GM23338 (cell line): ENCODE measurements at regions not wholly inside any gene's neighbourhood (a gene's known extent, or its start where the extent isn't known, plus 50 kb on each side); places are given as distances from the start of the nearest gene placed in this dataset.

Source experiments
- ATAC-seq: fragments of 200-7000 bp; cut with Tn5 transposase; 3 replicates; pipeline ENCODE4 v1.9.1; 2020
- DNase-seq: peaks from one replicate; pipeline ENCODE4 v3.0.0-alpha.2; 2015; ENCODE audit warnings: low spot score
- H2AFZ ChIP-seq: fragments of 200-600 bp; sonication (generic); 2 replicates; pipeline ENCODE4 v1.8.0; 2016; ENCODE audit warnings: antibody characterized with exemption, mild to moderate bottlenecking, moderate library complexity
- H3F3A ChIP-seq: fragments of 200-600 bp; sonication (generic); replicated peaks from 2 replicates; pipeline ENCODE4 v1.8.0; 2017; ENCODE audit warnings: antibody characterized with exemption, mixed run types, low read depth
- H3K27ac ChIP-seq: fragments of 200-600 bp; sonication (generic); 2 replicates; pipeline ENCODE4 v1.6.1; 2016; ENCODE audit warnings: low read depth
- H3K27me3 ChIP-seq: fragments of 200-600 bp; sonication (generic); 2 replicates; pipeline ENCODE4 v1.8.0; 2016; ENCODE audit warnings: mild to moderate bottlenecking, mixed run types, moderate library complexity; ENCODE audit not compliant: insufficient read depth
- H3K36me3 ChIP-seq: fragments of 200-600 bp; sonication (generic); 2 replicates; pipeline ENCODE4 v1.8.0; 2016; ENCODE audit warnings: mild to moderate bottlenecking; ENCODE audit not compliant: insufficient read depth
- H3K4me1 ChIP-seq: fragments of 200-600 bp; sonication (generic); 2 replicates; pipeline ENCODE4 v1.8.0; 2016; ENCODE audit warnings: mild to moderate bottlenecking, moderate library complexity; ENCODE audit not compliant: insufficient read depth
- H3K4me2 ChIP-seq: fragments of 200-600 bp; sonication (generic); 2 replicates; pipeline ENCODE4 v1.7.1; 2017; ENCODE audit warnings: mixed run types
- H3K4me3 ChIP-seq: fragments of 200-600 bp; sonication (generic); 2 replicates; pipeline ENCODE4 v1.6.1; 2016; ENCODE audit warnings: mixed run types
- H3K79me2 ChIP-seq: fragments of 200-600 bp; sonication (generic); replicated peaks from 2 replicates; pipeline ENCODE4 v1.8.0; 2017; ENCODE audit warnings: mild to moderate bottlenecking; ENCODE audit not compliant: insufficient read depth
- H3K9me2 ChIP-seq: fragments of 200-600 bp; sonication (generic); 2 replicates; pipeline ENCODE4 v1.8.0; 2017; ENCODE audit not compliant: insufficient read depth
- H4K20me1 ChIP-seq: fragments of 200-600 bp; sonication (generic); replicated peaks from 2 replicates; pipeline ENCODE4 v1.8.0; 2017; ENCODE audit warnings: mild to moderate bottlenecking; ENCODE audit not compliant: insufficient read depth
- H3K27ac Mint-ChIP-seq: 2 replicates; pipeline ENCODE4 v1.8.0; 2020; ENCODE audit warnings: inconsistent platforms, mild to moderate bottlenecking, moderate library complexity, mixed read lengths
- H3K27me3 Mint-ChIP-seq: 3 replicates; pipeline ENCODE4 v1.8.0; 2022; ENCODE audit warnings: low read depth, mild to moderate bottlenecking, moderate library complexity, mixed read lengths, inconsistent platforms; ENCODE audit not compliant: insufficient read depth, poor library complexity
- H3K36me3 Mint-ChIP-seq: 3 replicates; pipeline ENCODE4 v1.8.0; 2021; ENCODE audit warnings: low read depth, mild to moderate bottlenecking, inconsistent platforms, moderate library complexity, mixed read lengths
- H3K4me1 Mint-ChIP-seq: 3 replicates; pipeline ENCODE4 v1.8.0; 2020; ENCODE audit warnings: mild to moderate bottlenecking, inconsistent platforms, mixed read lengths
- H3K4me3 Mint-ChIP-seq: 3 replicates; pipeline ENCODE4 v1.8.0; 2021; ENCODE audit warnings: moderate library complexity, mild to moderate bottlenecking, inconsistent platforms, mixed read lengths
- H3K9me3 Mint-ChIP-seq: 3 replicates; pipeline ENCODE4 v1.8.0; 2020; ENCODE audit warnings: moderate library complexity, mild to moderate bottlenecking, inconsistent platforms, mixed read lengths
- CREB1 ChIP-seq: fragments of 250-450 bp; sonication (Bioruptor Pico); IDR thresholded peaks from 2 replicates; pipeline ENCODE4 v1.5.0; 2020; ENCODE audit warnings: low read depth, mild to moderate bottlenecking, moderate library complexity
- CTCF ChIP-seq, 2 experiments: fragments of 200-600 bp in 1 of 2; sonication (generic) in 1 of 2; conservative IDR thresholded peaks; 2 replicates each; pipeline versions ENCODE4 v1.5.1 to v1.6.1; 2016 to 2017; ENCODE audit warnings: antibody characterized with exemption in 2 of 2, low read depth in 2 of 2, mild to moderate bottlenecking in 2 of 2, moderate library complexity in 1 of 2
- ETS1 ChIP-seq: IDR thresholded peaks from 2 replicates; pipeline ENCODE4 v1.6.1; 2016; ENCODE audit warnings: antibody characterized with exemption
- EZH2 ChIP-seq: fragments of 200-600 bp; sonication (generic); IDR thresholded peaks from one replicate; pipeline ENCODE4 v1.8.0; 2017; ENCODE audit warnings: antibody characterized with exemption, mild to moderate bottlenecking, low read depth; ENCODE audit not compliant: unreplicated experiment
- EZH2phosphoT487 ChIP-seq: fragments of 200-600 bp; sonication (generic); IDR thresholded peaks from one replicate; pipeline ENCODE4 v1.8.1; 2018; ENCODE audit warnings: antibody characterized with exemption; ENCODE audit not compliant: unreplicated experiment
- JUNB ChIP-seq: IDR thresholded peaks from one replicate; pipeline ENCODE4 v1.6.1; 2016; ENCODE audit warnings: antibody characterized with exemption; ENCODE audit not compliant: unreplicated experiment
- NANOG ChIP-seq: IDR thresholded peaks from 2 replicates; pipeline ENCODE4 v1.6.1; 2016; ENCODE audit warnings: antibody characterized with exemption, borderline replicate concordance
- POLR2AphosphoS5 ChIP-seq: IDR thresholded peaks from 2 replicates; pipeline ENCODE4 v1.6.1; 2016; ENCODE audit warnings: antibody characterized with exemption, low read depth
- REST ChIP-seq: IDR thresholded peaks from one replicate; pipeline ENCODE4 v1.6.1; 2018; ENCODE audit warnings: antibody characterized with exemption; ENCODE audit not compliant: unreplicated experiment
- STAT1 ChIP-seq: IDR thresholded peaks from one replicate; pipeline ENCODE4 v1.6.1; 2016; ENCODE audit warnings: antibody characterized with exemption; ENCODE audit not compliant: unreplicated experiment
- ZNF114 ChIP-seq: fragments of 250-450 bp; sonication (Bioruptor Pico); IDR thresholded peaks from 2 replicates; pipeline ENCODE4 v1.5.0; 2020; ENCODE audit warnings: mild to moderate bottlenecking, moderate library complexity
- ZNF331 ChIP-seq: fragments of 250-450 bp; sonication (Bioruptor Pico); IDR thresholded peaks from 2 replicates; pipeline ENCODE4 v1.5.0; 2020; ENCODE audit warnings: low read depth, mild to moderate bottlenecking, moderate library complexity
- ZNF462 ChIP-seq: fragments of 250-450 bp; sonication (Bioruptor Pico); IDR thresholded peaks from 2 replicates; pipeline ENCODE4 v1.5.0; 2020; ENCODE audit warnings: mild to moderate bottlenecking, moderate library complexity

GRCh38 chr4:152157629-152158028 lies 378.3 kb downstream of the FBXW7 start:
- H3K4me3 ChIP-seq, result no peak overlapping the region
- H3K4me1 ChIP-seq, result 0 out of 2 replicates have a peak, but pooled peaks cover 5% of the 10 kb centered on the region
- Mint-ChIP-seq H3K27ac (no peak overlapping the region), H3K4me1 (peaks cover 9% of the 10 kb centered on the region), H3K9me3 (peaks cover 3% of the 10 kb centered on the region; the same call in 2 of the 3 replicates), H3K36me3 (no peaks in the 10 kb centered on the region), H3K27me3 (peaks cover 3% of the 10 kb centered on the region), H3K4me3 (no peak overlapping the region)
- H3F3A ChIP-seq, result no peaks in the 10 kb centered on the region
- no peak overlapping the region for H3K27ac ChIP-seq
- ATAC-seq, result no peak
- H4K20me1 ChIP-seq, result no peaks in the 10 kb centered on the region
- no peak for TF ChIP-seq ZNF462 (CRISPR knock-in tag)
- no peak for TF ChIP-seq JUNB
- no peak for TF ChIP-seq POLR2AphosphoS5
- TF ChIP-seq ZNF114 (CRISPR knock-in tag), result no peak
- no peak for TF ChIP-seq EZH2phosphoT487
- TF ChIP-seq CREB1, result no peak
- TF ChIP-seq NANOG, result no peak
- TF ChIP-seq CTCF (conservative IDR thresholded peaks at IDR 0.05; ENCODE audit: low read depth in 2 of 2), result no peak
- no peak for TF ChIP-seq EZH2
- TF ChIP-seq REST, result no peak
- no peak for TF ChIP-seq STAT1
- no peak for TF ChIP-seq ETS1
- no peak for TF ChIP-seq ZNF331 (CRISPR knock-in tag)
- H2AFZ ChIP-seq, result no peak overlapping the region
- no peaks in the 10 kb centered on the region for H3K27me3 ChIP-seq
- H3K79me2 ChIP-seq, result no peaks in the 10 kb centered on the region
- H3K9me2 ChIP-seq, result peaks cover 9% of the 10 kb centered on the region
- H3K36me3 ChIP-seq, result no peaks in the 10 kb centered on the region; the same call in 1 of the 2 replicates
- DNase-seq, result no peak
- H3K4me2 ChIP-seq, result no peak overlapping the region
